OCI-LY3 (cell line): ENCODE measurements at regions not wholly inside any gene's neighbourhood (a gene's known extent, or its start where the extent isn't known, plus 50 kb on each side); places are given as distances from the start of the nearest gene placed in this dataset.
A peak's percentile ranks its signal among the peaks of the same experiment; 100 is the strongest.
"Not testable (repeated sequence)": the region's sequence is repeated elsewhere in the genome, so short reads cannot be mapped to it uniquely, and the experiment has no call there.

Experiments
- H2AFZ ChIP-seq: fragments of 200-600, 300-600 bp; shearing (Covaris generic); 2 replicates; pipeline ENCODE4 v1.6.0; 2014; ENCODE audit warnings: antibody characterized with exemption, low read depth, low read length
- H3K27ac ChIP-seq: fragments of 200-600, 300-600 bp; sonication (generic); 2 replicates; pipeline ENCODE4 v1.5.1; 2014; ENCODE audit warnings: mild to moderate bottlenecking, low read length, moderate library complexity, mixed read lengths
- H3K27me3 ChIP-seq: fragments of 200-600, 300-600 bp; sonication (generic); 2 replicates; pipeline ENCODE4 v1.6.1; 2014; ENCODE audit warnings: low read depth, low read length, mixed read lengths
- H3K36me3 ChIP-seq: fragments of 200-600, 300-600 bp; sonication (generic); replicated peaks from 2 replicates; pipeline ENCODE3; 2014; ENCODE audit warnings: low read depth, low read length, mixed read lengths
- H3K4me1 ChIP-seq: fragments of 300-600, 200-600 bp; sonication (generic); 2 replicates; pipeline ENCODE4 v1.6.1; 2014; ENCODE audit warnings: low read length, mixed read lengths
- H3K4me2 ChIP-seq: fragments of 200-600, 300-600 bp; sonication (generic); 2 replicates; pipeline ENCODE4 v1.6.1; 2014; ENCODE audit warnings: low read length, mixed read lengths
- H3K4me3 ChIP-seq: fragments of 300-600, 200-600 bp; sonication (generic); 2 replicates; pipeline ENCODE4 v1.5.1; 2014; ENCODE audit warnings: antibody characterized with exemption, mild to moderate bottlenecking, low read length, moderate library complexity
- H3K79me2 ChIP-seq: fragments of 300-600, 200-600 bp; shearing (Covaris generic); 2 replicates; pipeline ENCODE4 v1.6.1; 2014; ENCODE audit warnings: mild to moderate bottlenecking, low read length, mixed read lengths
- H3K9ac ChIP-seq: fragments of 300-600, 200-600 bp; shearing (Covaris generic); 2 replicates; pipeline ENCODE4 v1.6.0; 2014; ENCODE audit warnings: mild to moderate bottlenecking, low read length, moderate library complexity
- H3K9me3 ChIP-seq: fragments of 200-600, 300-600 bp; shearing (Covaris generic); 2 replicates; pipeline ENCODE4 v1.6.1; 2014; ENCODE audit warnings: low read length, mixed read lengths; ENCODE audit not compliant: insufficient read depth
- H4K20me1 ChIP-seq: fragments of 200-600, 300-600 bp; sonication (generic); 2 replicates; pipeline ENCODE4 v1.6.1; 2016; ENCODE audit warnings: low read length, mixed read lengths; ENCODE audit not compliant: insufficient read depth
- CTCF ChIP-seq: fragments of 200-600, 300-600 bp; sonication (generic); IDR thresholded peaks from 2 replicates; pipeline ENCODE4 v1.5.1; 2014; ENCODE audit warnings: antibody characterized with exemption, low read length, low read depth
- EZH2phosphoT487 ChIP-seq: fragments of 200-600 bp; shearing (Covaris generic); IDR thresholded peaks from 2 replicates; pipeline ENCODE4 v1.6.1; 2018; ENCODE audit warnings: antibody characterized with exemption, mixed run types, low read depth

GRCh38 chr12:54723379-54724256, 75.5 kb upstream of the DCD start:
- Histone ChIP-seq H4K20me1 (no peaks in the 10 kb centered on the region), H2AFZ (0 out of 2 replicates have a peak overlapping the region, but pooled peaks have one; percentile 10), H3K4me3 (no peak overlapping the region), H3K9me3 (no peaks in the 10 kb centered on the region), H3K36me3 (no peaks in the 10 kb centered on the region), H3K9ac (no peak overlapping the region), H3K27ac (no peak overlapping the region), H3K4me1 (peaks cover 17% of the 10 kb centered on the region), H3K27me3 (0 out of 2 replicates have a peak, but pooled peaks cover 5% of the 10 kb centered on the region), H3K79me2 (no peaks in the 10 kb centered on the region), H3K4me2 (peak overlapping the region; percentile 25)
- no peak for TF ChIP-seq EZH2phosphoT487
- TF ChIP-seq CTCF = peak; percentile 62

GRCh38 chr12:54721312-54721711, 73.1 kb upstream of the DCD start:
- Histone ChIP-seq H3K36me3 (no peaks in the 10 kb centered on the region), H3K79me2 (no peaks in the 10 kb centered on the region)

GRCh38 chr12:54719691-54720090, 71.5 kb upstream of the DCD start:
- Histone ChIP-seq H3K4me2 (peak overlapping the region; percentile 27; the same call in 1 of the 2 replicates), H3K4me3 (no peak overlapping the region), H4K20me1 (no peaks in the 10 kb centered on the region), H3K79me2 (no peaks in the 10 kb centered on the region), H3K27ac (0 out of 2 replicates have a peak overlapping the region, but pooled peaks have one; percentile 4), H3K4me1 (peaks cover 17% of the 10 kb centered on the region), H3K36me3 (no peaks in the 10 kb centered on the region), H2AFZ (no peak overlapping the region; the same call in 1 of the 2 replicates), H3K27me3 (peaks cover 5% of the 10 kb centered on the region; the same call in 1 of the 2 replicates), H3K9me3 (no peaks in the 10 kb centered on the region), H3K9ac (no peak overlapping the region)
- TF ChIP-seq EZH2phosphoT487 (no peak), CTCF (no peak)

More at GRCh38 chr12:54721312-54721711, 73.1 kb upstream of the DCD start:
- H3K4me1 ChIP-seq = peaks cover 17% of the 10 kb centered on the region
- TF ChIP-seq CTCF = no peak
- TF ChIP-seq EZH2phosphoT487 = no peak
- no peak overlapping the region for H3K9ac ChIP-seq
- H3K4me3 ChIP-seq = no peak overlapping the region
- no peak overlapping the region for H3K4me2 ChIP-seq
- H3K27me3 ChIP-seq = 0 out of 2 replicates have a peak, but pooled peaks cover 5% of the 10 kb centered on the region
- H3K9me3 ChIP-seq = no peaks in the 10 kb centered on the region
- no peaks in the 10 kb centered on the region for H4K20me1 ChIP-seq
- no peak overlapping the region for H3K27ac ChIP-seq
- H2AFZ ChIP-seq = no peak overlapping the region

- H4K20me1 ChIP-seq = no peaks in the 10 kb centered on the region
- H3K4me1 ChIP-seq = peaks cover 17% of the 10 kb centered on the region
- peaks cover 7% of the 10 kb centered on the region for H3K27me3 ChIP-seq
- H3K4me3 ChIP-seq = no peak overlapping the region
- no peaks in the 10 kb centered on the region for H3K79me2 ChIP-seq
- H3K36me3 ChIP-seq = no peaks in the 10 kb centered on the region
- no peak overlapping the region for H3K27ac ChIP-seq
- no peak overlapping the region for H3K9ac ChIP-seq
- no peak overlapping the region for H2AFZ ChIP-seq
- no peak for TF ChIP-seq CTCF
- no peak for TF ChIP-seq EZH2phosphoT487
- no peak overlapping the region for H3K4me2 ChIP-seq
- no peaks in the 10 kb centered on the region for H3K9me3 ChIP-seq
These were observed 68.1 kb upstream of the DCD start for GRCh38 chr12:54716261-54716660.

- not testable (repeated sequence) for H3K27ac ChIP-seq, H3K9me3 ChIP-seq, H4K20me1 ChIP-seq, H3K4me1 ChIP-seq, H3K27me3 ChIP-seq, H3K9ac ChIP-seq, H3K36me3 ChIP-seq, H3K4me3 ChIP-seq, H3K4me2 ChIP-seq, H2AFZ ChIP-seq, H3K79me2 ChIP-seq
These were observed 65.7 kb upstream of the DCD start for GRCh38 chr12:54713876-54714275.
